GM18507 (cell line): ENCODE measurements at regions not wholly inside any gene's neighbourhood (a gene's known extent, or its start where the extent isn't known, plus 50 kb on each side); places are given as distances from the start of the nearest gene placed in this dataset.

Experiments
- DNase-seq: peaks from one replicate; pipeline ENCODE4 v3.0.0; 2011; ENCODE audit warnings: low read depth; ENCODE audit not compliant: insufficient read length; ENCODE audit errors: extremely low spot score
- FAIRE-seq: peaks from 2 replicates; lab custom pipeline; 2011; peaks lifted over from hg19 to GRCh38; lab: Jason Lieb, UNC

- FAIRE-seq (no peak), DNase-seq (no peak)
Observed at GRCh38 chr9:80928697-80929096, 760.6 kb downstream of the TLE1 start.

- no peak for FAIRE-seq
- no peak for DNase-seq
Observed at GRCh38 chr9:80926611-80927010, 762.7 kb downstream of the TLE1 start.

DNA sequence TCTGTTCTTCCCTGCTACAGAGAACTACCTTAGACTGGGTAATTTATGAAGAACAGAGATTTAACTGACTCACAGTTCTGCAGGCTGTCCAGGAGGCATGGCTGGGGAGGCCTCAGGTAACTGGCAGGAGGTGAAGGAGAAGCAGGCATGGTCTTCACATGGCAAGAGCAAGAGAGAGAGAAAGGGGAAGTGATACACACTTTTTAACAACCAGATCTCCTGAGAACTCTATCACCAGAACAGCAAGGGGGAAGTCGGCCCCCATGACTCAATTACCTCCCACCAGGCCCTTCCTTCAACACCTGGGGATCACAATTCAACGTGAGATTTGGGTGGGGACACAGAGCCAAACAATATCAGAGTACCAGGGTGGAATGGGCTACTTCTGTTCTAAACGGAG, 766.8 kb downstream of the TLE1 start:
- DNase-seq (no peak), FAIRE-seq (no peak)

DNA sequence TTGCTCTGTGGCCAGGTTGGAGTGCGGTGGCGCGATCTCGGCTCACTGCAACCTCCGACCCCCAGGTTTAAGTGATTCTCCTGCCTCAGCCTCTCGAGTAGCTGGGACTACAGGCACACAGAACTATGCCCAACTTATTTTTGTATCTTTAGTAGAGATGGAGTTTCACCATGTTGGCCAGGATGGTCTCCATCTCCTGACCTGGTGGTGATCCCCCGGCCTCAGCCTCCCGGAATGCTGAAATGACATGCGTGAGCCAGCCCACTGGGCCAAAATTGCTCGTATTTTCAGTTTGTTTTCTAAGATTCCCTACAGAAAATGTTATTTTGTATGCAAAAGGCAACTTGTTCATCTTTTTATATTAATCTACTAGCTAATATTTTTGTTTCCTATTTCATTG, 782.6 kb downstream of the TLE1 start:
- FAIRE-seq (no peak), DNase-seq (no peak)

DNA sequence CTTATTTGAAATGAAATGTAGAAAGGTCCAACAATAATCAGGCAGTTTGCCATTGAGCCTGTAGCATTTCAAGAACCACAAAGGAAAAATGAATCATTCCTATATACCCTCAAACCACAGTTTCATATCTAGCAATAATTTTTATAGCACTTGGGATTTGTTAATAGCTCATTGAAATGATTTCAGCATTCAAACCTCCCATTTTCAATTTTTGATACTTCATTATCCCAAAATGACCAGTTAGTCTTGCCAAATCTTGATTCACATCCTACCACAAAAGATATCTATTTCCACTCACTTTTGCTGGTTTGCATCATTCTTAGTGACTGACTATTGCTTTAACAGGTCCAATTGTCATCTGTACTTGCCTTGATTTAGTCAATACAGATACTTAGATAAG, 790.1 kb downstream of the TLE1 start:
- no peak for FAIRE-seq

DNA sequence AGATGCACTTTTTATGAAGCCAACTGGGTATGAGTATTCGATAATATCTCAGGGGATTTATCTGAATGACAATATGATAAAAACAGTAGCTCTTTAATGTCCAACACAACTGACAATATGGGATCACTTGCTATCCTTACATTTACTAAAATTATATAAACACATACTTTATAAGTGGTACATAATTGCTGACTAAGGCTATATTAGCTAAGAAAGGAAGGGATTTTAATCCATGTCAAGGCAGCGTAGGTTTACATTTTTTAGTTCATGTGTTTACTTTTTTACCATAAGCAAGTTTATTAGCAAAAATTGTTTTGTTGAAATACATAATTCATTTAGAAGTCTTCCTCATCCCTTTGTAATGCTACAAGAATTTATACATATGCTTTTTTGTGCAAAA, 796.2 kb downstream of the TLE1 start:
- DNase-seq (no peak), FAIRE-seq (no peak)

More for the DNA sequence above, 790.1 kb downstream of the TLE1 start:
- no peak for DNase-seq

DNA sequence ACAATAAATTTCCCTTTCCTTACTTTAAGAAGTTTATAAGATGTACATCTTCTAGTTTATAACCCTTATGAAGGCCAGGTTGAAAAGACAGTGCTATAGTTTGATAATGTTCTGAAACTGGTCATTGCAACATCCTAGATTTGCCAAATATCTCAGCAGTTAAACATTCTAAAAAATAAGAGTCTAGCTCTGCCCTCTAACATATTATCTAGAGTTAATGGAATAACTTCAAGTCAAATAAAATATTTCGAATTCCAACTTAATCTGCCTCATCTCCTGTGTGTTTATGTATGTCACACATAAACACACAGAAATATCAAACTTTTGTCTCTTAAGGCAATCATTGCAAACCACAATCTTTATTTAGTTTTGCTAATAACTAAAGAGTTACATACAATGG, 796.6 kb downstream of the TLE1 start:
- FAIRE-seq (no peak), DNase-seq (no peak)

DNA sequence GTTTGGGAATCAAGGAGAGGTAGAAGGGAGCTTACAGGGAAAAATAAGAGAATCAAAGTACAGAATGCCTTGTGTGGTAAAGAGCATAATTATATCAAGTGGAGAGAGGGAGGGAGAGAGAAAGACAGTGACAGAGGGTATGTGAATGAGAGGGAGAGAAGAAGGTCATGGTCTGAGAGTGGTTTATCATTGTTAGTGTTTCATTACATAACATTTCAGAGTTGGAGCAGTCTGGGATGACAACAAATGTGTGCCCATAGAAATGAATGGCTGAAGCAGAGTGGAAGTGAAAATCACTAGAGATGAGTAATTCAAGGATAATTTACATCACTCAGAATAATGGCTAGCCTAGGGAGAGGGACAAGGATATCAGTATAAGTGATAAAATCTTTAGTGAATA, 799.2 kb downstream of the TLE1 start:
- DNase-seq: no peak
- no peak for FAIRE-seq

DNA sequence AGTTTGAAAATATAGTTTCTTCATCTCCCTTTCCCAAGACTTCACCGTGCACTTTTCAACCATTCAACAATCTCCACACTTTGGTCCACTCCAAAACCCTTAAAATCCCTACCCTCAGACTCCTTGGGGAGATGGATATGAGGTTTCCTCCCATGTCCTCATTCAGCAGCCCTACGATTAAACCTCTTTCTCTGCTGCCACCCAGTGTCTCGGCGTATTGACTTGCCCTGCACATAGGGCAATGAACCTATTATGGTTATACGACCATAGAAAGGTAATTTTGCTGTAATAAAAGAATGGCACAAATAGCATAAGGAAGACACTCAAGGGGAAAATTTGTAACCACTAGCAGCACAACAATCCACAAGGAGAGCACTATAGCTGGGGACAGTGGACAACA, 803.5 kb downstream of the TLE1 start:
- FAIRE-seq: no peak
- DNase-seq: no peak

DNA sequence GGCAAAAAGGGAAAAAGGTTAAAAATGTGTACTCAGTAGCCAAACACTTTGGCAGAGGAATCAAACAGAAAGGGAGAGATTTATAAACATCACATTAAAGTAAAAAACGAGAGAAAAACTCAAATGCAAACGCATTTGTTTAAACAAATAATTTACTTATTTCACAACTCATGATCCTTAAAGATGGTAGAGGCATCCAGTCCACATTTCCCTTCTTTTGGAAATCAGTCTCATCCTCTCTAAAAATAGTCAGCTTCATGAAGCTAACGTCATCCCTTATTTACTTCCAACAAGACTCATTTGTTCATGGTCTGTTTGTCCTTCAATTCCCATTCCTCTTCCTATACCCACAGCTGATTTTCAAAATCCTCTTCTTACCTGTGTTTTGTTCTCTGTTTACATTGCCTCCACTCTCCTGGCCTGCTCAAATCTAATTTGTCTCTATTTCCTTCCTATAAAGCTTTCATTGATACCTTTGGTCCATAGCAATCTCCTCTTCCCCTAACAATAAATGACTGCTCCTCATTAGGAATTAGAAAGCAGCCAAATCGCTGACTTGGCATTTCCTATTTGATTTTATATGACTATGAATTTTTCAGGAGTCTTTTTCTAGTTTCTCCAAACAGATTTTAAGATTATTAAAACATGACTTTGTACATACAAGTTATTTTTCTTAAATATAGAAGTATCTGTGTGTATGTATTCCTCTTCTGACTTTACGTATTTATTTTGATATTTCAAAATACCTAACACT, 805.3 kb downstream of the TLE1 start:
- FAIRE-seq: no peak

DNA sequence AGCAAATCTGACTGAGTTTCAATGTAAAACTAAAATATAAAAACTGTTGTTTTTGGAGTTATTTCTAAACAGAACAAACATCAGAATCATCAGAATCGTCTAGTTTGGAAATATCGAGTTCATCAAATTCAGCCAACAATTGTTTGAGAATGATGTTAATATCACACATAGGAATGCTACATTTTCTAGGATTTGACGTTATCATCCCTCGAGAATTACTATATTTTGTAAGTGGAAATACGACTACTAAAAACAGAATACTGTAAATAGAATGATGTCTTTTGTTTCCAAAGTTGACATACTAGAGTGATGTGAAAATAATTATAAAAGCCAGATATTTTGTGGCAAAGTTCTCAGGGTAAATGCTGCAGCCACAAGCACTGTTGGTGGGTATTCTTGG, 805.9 kb downstream of the TLE1 start:
- FAIRE-seq (no peak), DNase-seq (no peak)

More for the DNA sequence above, 805.3 kb downstream of the TLE1 start:
- no peak for DNase-seq

DNA sequence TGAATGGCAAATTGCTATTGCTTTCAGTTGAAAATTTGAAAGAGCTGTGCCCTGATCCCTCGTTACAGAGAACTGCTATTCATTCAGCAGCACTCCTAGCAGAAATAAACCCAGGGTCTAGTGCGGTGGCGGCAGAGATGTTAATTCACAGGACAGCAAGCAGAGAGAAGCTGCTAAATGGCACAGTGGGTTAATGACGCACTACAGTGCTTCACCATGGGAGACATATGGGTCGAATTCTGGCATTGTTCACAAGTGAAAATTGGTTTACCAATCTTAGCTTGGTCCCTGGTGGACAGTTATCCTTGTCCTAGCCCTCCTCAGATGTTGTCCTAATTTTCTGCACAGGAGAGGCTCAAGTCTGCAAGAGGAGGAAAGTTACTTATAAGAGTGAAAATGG, 807.4 kb downstream of the TLE1 start:
- DNase-seq (no peak), FAIRE-seq (no peak)

- no peak for FAIRE-seq
- no peak for DNase-seq
Observed at GRCh38 chr9:80881320-80881719, 808.0 kb downstream of the TLE1 start.

GRCh38 chr9:80878556-80878955, 810.8 kb downstream of the TLE1 start:
- FAIRE-seq (no peak), DNase-seq (no peak)

- no peak for DNase-seq
- FAIRE-seq: no peak
Observed at GRCh38 chr9:80875947-80876346, 813.4 kb downstream of the TLE1 start.

GRCh38 chr9:80874276-80874675, 815.1 kb downstream of the TLE1 start:
- FAIRE-seq: no peak
- DNase-seq: no peak

- FAIRE-seq (no peak), DNase-seq (no peak)
Observed at GRCh38 chr9:80873861-80874260, 815.5 kb downstream of the TLE1 start.

- FAIRE-seq: no peak
- no peak for DNase-seq
Observed at GRCh38 chr9:80871596-80871995, 817.8 kb downstream of the TLE1 start.

DNA sequence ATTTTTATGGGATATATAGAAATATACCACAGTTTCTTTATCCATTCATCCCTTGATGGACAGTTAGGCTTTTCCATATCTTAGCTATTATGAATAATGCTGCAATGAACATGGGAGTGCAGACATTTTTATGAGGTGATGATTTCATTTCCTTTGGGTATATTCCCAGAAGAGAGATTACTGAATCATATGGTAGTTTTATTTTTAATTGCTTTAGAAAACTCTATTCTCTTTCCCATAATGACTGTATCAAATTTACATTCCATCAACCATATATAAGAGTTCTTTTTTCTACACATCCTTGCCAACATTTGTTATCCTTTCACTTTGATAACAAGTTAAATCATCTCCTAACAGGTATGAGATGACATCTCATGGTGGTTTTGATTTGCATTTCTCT, 821.6 kb downstream of the TLE1 start:
- FAIRE-seq (no peak), DNase-seq (no peak)

GRCh38 chr9:80866576-80867227, 822.6 kb downstream of the TLE1 start:
- DNase-seq (no peak), FAIRE-seq (no peak)

GRCh38 chr9:80866121-80866520, 823.2 kb downstream of the TLE1 start:
- no peak for FAIRE-seq

More at GRCh38 chr9:80866121-80866520, 823.2 kb downstream of the TLE1 start:
- no peak for DNase-seq
